H9 (cell line): ENCODE measurements at regions not wholly inside any gene's neighbourhood (a gene's known extent, or its start where the extent isn't known, plus 50 kb on each side); places are given as distances from the start of the nearest gene placed in this dataset.
A peak's percentile ranks its signal among the peaks of the same experiment; 100 is the strongest.

Experiments
- DNase-seq: peaks from one replicate; pipeline ENCODE4 v3.0.0-alpha.2; 2017
- H2AFZ ChIP-seq: one replicate; pipeline ENCODE4 v1.6.1; 2013; ENCODE audit warnings: mild to moderate bottlenecking, low read length, control low read depth, moderate library complexity
- H2AK5ac ChIP-seq: 2 replicates; pipeline ENCODE4 v1.6.1; 2013; ENCODE audit warnings: low read length, control low read depth, mixed read lengths; ENCODE audit not compliant: insufficient read length
- H2BK120ac ChIP-seq: one replicate; pipeline ENCODE4 v1.6.1; 2013; ENCODE audit warnings: low read depth, mild to moderate bottlenecking, low read length, control low read depth, inconsistent platforms; ENCODE audit not compliant: poor library complexity, severe bottlenecking
- H2BK12ac ChIP-seq: 2 replicates; pipeline ENCODE4 v1.6.1; 2013; ENCODE audit warnings: low read length, control low read depth, mixed read lengths, low read depth; ENCODE audit not compliant: insufficient read length
- H2BK15ac ChIP-seq: 2 replicates; pipeline ENCODE4 v1.6.1; 2013; ENCODE audit warnings: low read depth, low read length, control low read depth
- H2BK20ac ChIP-seq: one replicate; pipeline ENCODE4 v1.6.1; 2013; ENCODE audit warnings: low read depth, mild to moderate bottlenecking, low read length, control low read depth, inconsistent platforms; ENCODE audit not compliant: poor library complexity, severe bottlenecking
- H2BK5ac ChIP-seq: 2 replicates; pipeline ENCODE4 v1.6.1; 2013; ENCODE audit warnings: low read length, control low read depth, mixed read lengths; ENCODE audit not compliant: insufficient read length
- H3K14ac ChIP-seq: 2 replicates; pipeline ENCODE4 v1.6.1; 2013; ENCODE audit warnings: low read length, control low read depth; ENCODE audit not compliant: insufficient read depth
- H3K18ac ChIP-seq: 2 replicates; pipeline ENCODE4 v1.6.1; 2013; ENCODE audit warnings: low read depth, mild to moderate bottlenecking, mixed read lengths, low read length, control low read depth; ENCODE audit not compliant: insufficient read length
- H3K23ac ChIP-seq: 2 replicates; pipeline ENCODE4 v1.6.1; 2013; ENCODE audit warnings: low read length, control low read depth, mixed read lengths, low read depth; ENCODE audit not compliant: insufficient read length
- H3K23me2 ChIP-seq: 2 replicates; pipeline ENCODE4 v1.6.1; 2013; ENCODE audit warnings: low read depth, mild to moderate bottlenecking, mixed read lengths, low read length, control low read depth; ENCODE audit not compliant: insufficient read length, poor library complexity, severe bottlenecking
- H3K27ac ChIP-seq: 2 replicates; pipeline ENCODE4 v1.5.1; 2013; ENCODE audit warnings: low read length, control low read depth, mixed read lengths, low read depth; ENCODE audit not compliant: insufficient read length
- H3K27me3 ChIP-seq: 2 replicates; pipeline ENCODE4 v1.6.1; 2013; ENCODE audit warnings: low read length, control low read depth, inconsistent platforms; ENCODE audit not compliant: insufficient read depth
- H3K4ac ChIP-seq: 2 replicates; pipeline ENCODE4 v1.6.1; 2013; ENCODE audit warnings: low read depth, mild to moderate bottlenecking, control low read depth, inconsistent platforms, low read length, moderate library complexity
- H3K4me1 ChIP-seq: 2 replicates; pipeline ENCODE4 v1.6.1; 2013; ENCODE audit warnings: low read length, control low read depth, inconsistent platforms; ENCODE audit not compliant: insufficient read depth
- H3K4me2 ChIP-seq: 2 replicates; pipeline ENCODE4 v1.6.1; 2013; ENCODE audit warnings: low read length, control low read depth, mixed read lengths; ENCODE audit not compliant: insufficient read length, insufficient read depth
- H3K56ac ChIP-seq: 2 replicates; pipeline ENCODE4 v1.6.1; 2013; ENCODE audit warnings: low read depth, mild to moderate bottlenecking, mixed read lengths, low read length, control low read depth; ENCODE audit not compliant: insufficient read length
- H3K79me1 ChIP-seq: 2 replicates; pipeline ENCODE4 v1.6.1; 2013; ENCODE audit warnings: low read depth, mild to moderate bottlenecking, moderate library complexity, low read length, control low read depth, inconsistent platforms; ENCODE audit not compliant: insufficient read depth, poor library complexity, severe bottlenecking
- H3K79me2 ChIP-seq: 2 replicates; pipeline ENCODE4 v1.6.1; 2013; ENCODE audit warnings: low read length, control low read depth, inconsistent platforms; ENCODE audit not compliant: insufficient read depth
- H3K9ac ChIP-seq: 2 replicates; pipeline ENCODE4 v1.6.1; 2013; ENCODE audit warnings: low read length, control low read depth, mixed read lengths; ENCODE audit not compliant: insufficient read length; ENCODE audit errors: extremely low read depth
- H3K9me3 ChIP-seq: one replicate; pipeline ENCODE4 v1.6.1; 2013; ENCODE audit warnings: low read depth, low read length, inconsistent platforms; ENCODE audit not compliant: control insufficient read depth
- H3T11ph ChIP-seq: one replicate; pipeline ENCODE4 v1.6.1; 2013; ENCODE audit warnings: mild to moderate bottlenecking, low read length, control low read depth, inconsistent platforms
- H4K20me1 ChIP-seq: one replicate; pipeline ENCODE4 v1.6.1; 2013; ENCODE audit not compliant: control insufficient read depth, insufficient read length, insufficient read depth
- H4K5ac ChIP-seq: 2 replicates; pipeline ENCODE4 v1.6.1; 2013; ENCODE audit warnings: low read depth, mild to moderate bottlenecking, mixed read lengths, low read length, control low read depth; ENCODE audit not compliant: insufficient read length
- H4K8ac ChIP-seq: replicated peaks from 2 replicates; pipeline ENCODE4 v1.6.1; 2013; ENCODE audit warnings: low read length, control low read depth, mixed read lengths, low read depth; ENCODE audit not compliant: insufficient read length
- H4K91ac ChIP-seq: 2 replicates; pipeline ENCODE4 v1.6.1; 2013; ENCODE audit warnings: low read depth, mild to moderate bottlenecking, moderate library complexity, mixed read lengths, low read length, control low read depth; ENCODE audit not compliant: insufficient read length
- H3K27ac Mint-ChIP-seq, 3 experiments: 2 replicates in 2 of 3; 3 replicates in 1 of 3; pipeline ENCODE4 v1.8.0; 2020 to 2021; ENCODE audit warnings: mixed read lengths in 3 of 3, mild to moderate bottlenecking in 1 of 3, moderate library complexity in 1 of 3
- H3K27me3 Mint-ChIP-seq: 2 replicates; pipeline ENCODE4 v1.8.0; 2021; ENCODE audit warnings: low read depth, mild to moderate bottlenecking, moderate library complexity, mixed read lengths
- H3K36me3 Mint-ChIP-seq, 3 experiments: 2 replicates in 2 of 3; 3 replicates in 1 of 3; pipeline ENCODE4 v1.8.0; 2020 to 2021; ENCODE audit warnings: low read depth in 3 of 3, mixed read lengths in 3 of 3; ENCODE audit not compliant: insufficient read depth in 1 of 3
- H3K4me1 Mint-ChIP-seq, 2 experiments: 2 replicates each; pipeline ENCODE4 v1.8.0; 2020; ENCODE audit warnings: mixed read lengths in 2 of 2
- H3K4me3 Mint-ChIP-seq, 2 experiments: 2 replicates in 1 of 2; 3 replicates in 1 of 2; pipeline ENCODE4 v1.8.0; 2020 to 2021; ENCODE audit warnings: mild to moderate bottlenecking in 2 of 2, mixed read lengths in 2 of 2, moderate library complexity in 1 of 2
- H3K9me3 Mint-ChIP-seq, 2 experiments: 2 replicates in 1 of 2; 3 replicates in 1 of 2; pipeline ENCODE4 v1.8.0; 2020; ENCODE audit warnings: mild to moderate bottlenecking in 2 of 2, mixed read lengths in 2 of 2, moderate library complexity in 1 of 2
- CTCF ChIP-seq: fragments of 200-600 bp; sonication (generic); conservative IDR thresholded peaks from 3 replicates; pipeline ENCODE4 v1.8.0; 2021; ENCODE audit warnings: antibody characterized with exemption, mild to moderate bottlenecking
- whole genome bisulfite sequencing: extraction: QIAGEN DNeasy Blood & Tissue Kit; methylation state at CpG from one replicate; pipeline ENCODE4 v1.1.7; 2013; ENCODE audit warnings: missing lambda C conversion rate, low lambda C conversion rate, mixed read lengths; ENCODE audit not compliant: insufficient read length; ENCODE audit errors: extremely low coverage; 5-methylcytosine and 5-hydroxymethylcytosine counted together

GRCh38 chr16:79296491-79296890 is 304.0 kb downstream of the MAF start:
- Mint-ChIP-seq H3K4me1 (peaks cover 52 to 56% of the 10 kb centered on the region in 2 experiments), H3K27ac (peak overlapping the region in 1 of 3 experiments; percentile 34; a peak in 1 of 7 replicates)

More at GRCh38 chr16:79296491-79296890, 304.0 kb downstream of the MAF start:
- Histone ChIP-seq H3K9me3 (no peaks in the 10 kb centered on the region), H3K27me3 (no peaks in the 10 kb centered on the region), H3K56ac (no peak overlapping the region), H3K79me1 (no peaks in the 10 kb centered on the region), H2BK5ac (no peak overlapping the region), H3K23me2 (no peaks in the 10 kb centered on the region), H2BK12ac (no peak overlapping the region), H3K27ac (no peak overlapping the region), H4K5ac (no peak overlapping the region), H3K9ac (no peak overlapping the region), H3K14ac (no peak overlapping the region), H3K79me2 (no peaks in the 10 kb centered on the region), H2BK20ac (no peak overlapping the region), H3K4ac (no peak overlapping the region), H4K91ac (no peak overlapping the region), H4K8ac (no peak overlapping the region), H3K23ac (no peak overlapping the region), H3K18ac (no peak overlapping the region), H2BK120ac (no peak overlapping the region), H2AK5ac (no peak overlapping the region), H4K20me1 (no peaks in the 10 kb centered on the region), H2AFZ (no peak overlapping the region), H2BK15ac (no peak overlapping the region), H3K4me2 (no peak overlapping the region), H3K4me1 (peaks cover 13% of the 10 kb centered on the region), H3T11ph (no peak overlapping the region)
- DNase-seq = no peak
- TF ChIP-seq CTCF = no peak
- Mint-ChIP-seq H3K9me3 (no peaks in the 10 kb centered on the region; a peak in 2 of 5 replicates), H3K36me3 (no peaks in the 10 kb centered on the region; a peak in 1 of 7 replicates), H3K27me3 (peaks cover 2% of the 10 kb centered on the region; the same call in 1 of the 2 replicates), H3K4me3 (no peak overlapping the region)
- WGBS = no CpG with 5 or more reads among the region's 4 CpGs
